ENCODE measurements at regions not wholly inside any gene's neighbourhood (a gene's known extent, or its start where the extent isn't known, plus 50 kb on each side); places are given as distances from the start of the nearest gene placed in this dataset.

- H3K9me3 ChIP-seq (ENCODE audit: insufficient read depth, low read length, severe bottlenecking), result no peaks in the 10 kb centered on the region
- H3K27me3 ChIP-seq (ENCODE audit: insufficient read depth, low read length, poor library complexity), result peaks cover 3% of the 10 kb centered on the region
- no peaks in the 10 kb centered on the region for H4K20me1 ChIP-seq (ENCODE audit: insufficient read depth, low read length)
- no peak overlapping the region for H3K9ac ChIP-seq (ENCODE audit: low read depth, low read length)
- H3K79me2 ChIP-seq (ENCODE audit: insufficient read depth, low read length), result no peaks in the 10 kb centered on the region
- TF ChIP-seq EZH2 (IDR thresholded peaks at IDR 0.05; ENCODE audit: borderline replicate concordance, low read depth, low read length, severe bottlenecking), result no peak
- TF ChIP-seq CTCF (IDR thresholded peaks at IDR 0.05; ENCODE audit: borderline replicate concordance, extremely low read depth, low read length, poor library complexity, severe bottlenecking), result no peak
- no peak overlapping the region for H2AFZ ChIP-seq (ENCODE audit: low read depth, low read length)
- no peaks in the 10 kb centered on the region for H3K4me1 ChIP-seq (ENCODE audit: insufficient read depth, low read length)
- DNase-seq (no peak), ATAC-seq (ENCODE audit: insufficient read depth, low read depth) (no peak)
- H3K4me3 ChIP-seq (ENCODE audit: low read depth in 1 of 2, low read length in 2 of 2), result no peak overlapping the region
- H3K27ac ChIP-seq (ENCODE audit: low read length), result no peak overlapping the region
- H3K36me3 ChIP-seq (ENCODE audit: insufficient read depth, low read length), result no peaks in the 10 kb centered on the region
- no peak overlapping the region for H3K4me2 ChIP-seq (ENCODE audit: insufficient read depth, low read length)
These were observed 157.6 kb upstream of the BLID start for GRCh38 chr11:122273476-122274191.

GRCh38 chr11:122271745-122272144 is 155.7 kb upstream of the BLID start:
- Histone ChIP-seq H3K27me3 (ENCODE audit: insufficient read depth, low read length, poor library complexity) (peaks cover 10% of the 10 kb centered on the region), H3K4me1 (ENCODE audit: insufficient read depth, low read length) (no peaks in the 10 kb centered on the region), H3K9ac (ENCODE audit: low read depth, low read length) (no peak overlapping the region), H3K9me3 (ENCODE audit: insufficient read depth, low read length, severe bottlenecking) (no peaks in the 10 kb centered on the region), H3K27ac (ENCODE audit: low read length) (no peak overlapping the region), H4K20me1 (ENCODE audit: insufficient read depth, low read length) (no peaks in the 10 kb centered on the region), H3K4me2 (ENCODE audit: insufficient read depth, low read length) (no peak overlapping the region), H3K4me3 (ENCODE audit: low read depth in 1 of 2, low read length in 2 of 2) (no peak overlapping the region), H2AFZ (ENCODE audit: low read depth, low read length) (no peak overlapping the region), H3K79me2 (ENCODE audit: insufficient read depth, low read length) (no peaks in the 10 kb centered on the region), H3K36me3 (ENCODE audit: insufficient read depth, low read length) (no peaks in the 10 kb centered on the region)
- ATAC-seq (ENCODE audit: insufficient read depth, low read depth) (no peak), DNase-seq (no peak)
- TF ChIP-seq CTCF (IDR thresholded peaks at IDR 0.05; ENCODE audit: borderline replicate concordance, extremely low read depth, low read length, poor library complexity, severe bottlenecking) (no peak), EZH2 (IDR thresholded peaks at IDR 0.05; ENCODE audit: borderline replicate concordance, low read depth, low read length, severe bottlenecking) (no peak)

GRCh38 chr11:122271137-122271536 is 155.1 kb upstream of the BLID start:
- no peak overlapping the region for H2AFZ ChIP-seq (ENCODE audit: low read depth, low read length)
- no peaks in the 10 kb centered on the region for H4K20me1 ChIP-seq (ENCODE audit: insufficient read depth, low read length)
- H3K4me1 ChIP-seq (ENCODE audit: insufficient read depth, low read length), result no peaks in the 10 kb centered on the region
- H3K9ac ChIP-seq (ENCODE audit: low read depth, low read length), result no peak overlapping the region
- no peak for DNase-seq
- ATAC-seq (ENCODE audit: insufficient read depth, low read depth), result no peak
- H3K79me2 ChIP-seq (ENCODE audit: insufficient read depth, low read length), result no peaks in the 10 kb centered on the region
- no peak overlapping the region for H3K27ac ChIP-seq (ENCODE audit: low read length)
- H3K9me3 ChIP-seq (ENCODE audit: insufficient read depth, low read length, severe bottlenecking), result no peaks in the 10 kb centered on the region
- H3K4me3 ChIP-seq (ENCODE audit: low read depth in 1 of 2, low read length in 2 of 2), result no peak overlapping the region
- H3K36me3 ChIP-seq (ENCODE audit: insufficient read depth, low read length), result no peaks in the 10 kb centered on the region
- no peak overlapping the region for H3K4me2 ChIP-seq (ENCODE audit: insufficient read depth, low read length)
- H3K27me3 ChIP-seq (ENCODE audit: insufficient read depth, low read length, poor library complexity), result peaks cover 15% of the 10 kb centered on the region
- TF ChIP-seq EZH2 (IDR thresholded peaks at IDR 0.05; ENCODE audit: borderline replicate concordance, low read depth, low read length, severe bottlenecking), result no peak
- TF ChIP-seq CTCF (IDR thresholded peaks at IDR 0.05; ENCODE audit: borderline replicate concordance, extremely low read depth, low read length, poor library complexity, severe bottlenecking), result no peak
